K562 (cell line): ENCODE measurements at regions not wholly inside any gene's neighbourhood (a gene's known extent, or its start where the extent isn't known, plus 50 kb on each side); places are given as distances from the start of the nearest gene placed in this dataset.

ENCODE experiments used
- BHLHE40 ChIP-seq: IDR thresholded peaks from 2 replicates; pipeline ENCODE4 v1.6.1; 2011; ENCODE audit warnings: low read length, improper control_type of control experiment
- CTCF ChIP-seq, 3 experiments: IDR thresholded peaks in 2 of 3; conservative IDR thresholded peaks in 1 of 3; 2 replicates each; pipeline ENCODE4 v1.5.1; 2011 to 2012; ENCODE audit warnings: low read length in 3 of 3, mild to moderate bottlenecking in 3 of 3, control low read depth in 2 of 3, improper control_type of control experiment in 1 of 3, inconsistent platforms in 1 of 3, low read depth in 1 of 3, mixed read lengths in 1 of 3, moderate library complexity in 1 of 3; ENCODE audit not compliant: insufficient read depth in 2 of 3
- GATA2 ChIP-seq: sonication (generic); formaldehyde crosslinking; IDR thresholded peaks from 2 replicates; pipeline ENCODE4 v1.4.0; 2020; ENCODE audit warnings: mild to moderate bottlenecking, missing genetic modification reagents
- POLR2A ChIP-seq: fragments of 450-650 bp; conservative IDR thresholded peaks from 2 replicates; pipeline ENCODE4 v1.6.1; 2016
- SMARCE1 ChIP-seq: fragments of 450-650 bp; IDR thresholded peaks from 2 replicates; pipeline ENCODE4 v1.7.1; 2016; ENCODE audit warnings: mild to moderate bottlenecking
- STAT6 ChIP-seq: sonication (generic); formaldehyde crosslinking; IDR thresholded peaks from 2 replicates; pipeline ENCODE4 v1.8.1; 2023; ENCODE audit warnings: mild to moderate bottlenecking, missing genetic modification reagents
- TAF15 ChIP-seq: fragments of 200-400 bp; formaldehyde crosslinking; IDR thresholded peaks from 2 replicates; pipeline ENCODE4 v1.6.1; 2017; ENCODE audit warnings: mild to moderate bottlenecking, low read depth, low read length, moderate library complexity
- TCF3 ChIP-seq: sonication (generic); formaldehyde crosslinking; IDR thresholded peaks from 2 replicates; pipeline ENCODE4 v1.4.0; 2020; ENCODE audit warnings: mild to moderate bottlenecking, missing genetic modification reagents
- THRB ChIP-seq: fragments of 450-650 bp; formaldehyde crosslinking; conservative IDR thresholded peaks from 2 replicates; pipeline ENCODE4 v1.4.0; 2022; ENCODE audit warnings: mild to moderate bottlenecking, missing genetic modification characterization
- ZNF354B ChIP-seq: fragments of 250-450 bp; sonication (Bioruptor Pico); IDR thresholded peaks from 2 replicates; pipeline ENCODE4 v1.4.0; 2020
- ZNF398 ChIP-seq: fragments of 250-450 bp; sonication (Bioruptor Pico); IDR thresholded peaks from 2 replicates; pipeline ENCODE4 v1.8.0; 2021; ENCODE audit warnings: moderate library complexity, mild to moderate bottlenecking, inconsistent platforms
- TF ChIP-seq, protein P1 (sequence below): sonication (generic); formaldehyde crosslinking; IDR thresholded peaks from 2 replicates; pipeline ENCODE4 v1.8.0; 2023; ENCODE audit warnings: mild to moderate bottlenecking, missing genetic modification reagents
- TF ChIP-seq, protein P2 (sequence below), 2 experiments: IDR thresholded peaks; 2 replicates each; pipeline ENCODE4 v1.6.1; 2011; ENCODE audit warnings: borderline replicate concordance in 1 of 2, control low read depth in 1 of 2, low read depth in 1 of 2, low read length in 1 of 2, mild to moderate bottlenecking in 1 of 2, mixed read lengths in 1 of 2, moderate library complexity in 1 of 2; ENCODE audit not compliant: insufficient read depth in 1 of 2, insufficient read length in 1 of 2, poor library complexity in 1 of 2, severe bottlenecking in 1 of 2; ENCODE audit errors: extremely low read depth in 1 of 2

- TF ChIP-seq THRB (CRISPR knock-in tag) (no peak), STAT6 (CRISPR knock-in tag) (no peak), TCF3 (no peak), SMARCE1 (no peak), ZNF398 (CRISPR knock-in tag) (no peak), ZNF354B (CRISPR knock-in tag) (no peak), TAF15 (no peak), CTCF (IDR thresholded peaks at IDR 0.05 in 2 of 3, conservative IDR thresholded peaks at IDR 0.05 in 1 of 3; ENCODE audit: insufficient read depth in 2 of 3, low read depth in 1 of 3, low read length in 3 of 3) (no peak), GATA2 (CRISPR knock-in tag) (no peak), BHLHE40 (no peak), POLR2A (no peak)
- TF ChIP-seq, protein P1, sequence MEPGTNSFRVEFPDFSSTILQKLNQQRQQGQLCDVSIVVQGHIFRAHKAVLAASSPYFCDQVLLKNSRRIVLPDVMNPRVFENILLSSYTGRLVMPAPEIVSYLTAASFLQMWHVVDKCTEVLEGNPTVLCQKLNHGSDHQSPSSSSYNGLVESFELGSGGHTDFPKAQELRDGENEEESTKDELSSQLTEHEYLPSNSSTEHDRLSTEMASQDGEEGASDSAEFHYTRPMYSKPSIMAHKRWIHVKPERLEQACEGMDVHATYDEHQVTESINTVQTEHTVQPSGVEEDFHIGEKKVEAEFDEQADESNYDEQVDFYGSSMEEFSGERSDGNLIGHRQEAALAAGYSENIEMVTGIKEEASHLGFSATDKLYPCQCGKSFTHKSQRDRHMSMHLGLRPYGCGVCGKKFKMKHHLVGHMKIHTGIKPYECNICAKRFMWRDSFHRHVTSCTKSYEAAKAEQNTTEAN (CRISPR knock-in tag), result no peak
- TF ChIP-seq, protein P2, sequence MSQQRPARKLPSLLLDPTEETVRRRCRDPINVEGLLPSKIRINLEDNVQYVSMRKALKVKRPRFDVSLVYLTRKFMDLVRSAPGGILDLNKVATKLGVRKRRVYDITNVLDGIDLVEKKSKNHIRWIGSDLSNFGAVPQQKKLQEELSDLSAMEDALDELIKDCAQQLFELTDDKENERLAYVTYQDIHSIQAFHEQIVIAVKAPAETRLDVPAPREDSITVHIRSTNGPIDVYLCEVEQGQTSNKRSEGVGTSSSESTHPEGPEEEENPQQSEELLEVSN (IDR thresholded peaks at IDR 0.05; ENCODE audit: borderline replicate concordance in 1 of 2, extremely low read depth in 1 of 2, insufficient read depth in 1 of 2, insufficient read length in 1 of 2, low read depth in 1 of 2, low read length in 1 of 2, poor library complexity in 1 of 2, severe bottlenecking in 1 of 2), result no peak
Observed at GRCh38 chr20:54736421-54736820, 261.0 kb downstream of the DOK5 start.
